GM10248 (cell line): ENCODE measurements at regions not wholly inside any gene's neighbourhood (a gene's known extent, or its start where the extent isn't known, plus 50 kb on each side); places are given as distances from the start of the nearest gene placed in this dataset.

Source experiments
- CTCF ChIA-PET: fragments of 300-600 bp; sonication (Branson Sonifier 250); formaldehyde crosslinking; extraction: SDS; loops from one replicate; lab custom pipeline; 2021; ENCODE audit warnings: antibody characterized with exemption; lab: Yijun Ruan, JAX
- POLR2A ChIA-PET: fragments of 350-650 bp; sonication (Branson Sonifier 250); formaldehyde crosslinking; extraction: SDS; loops from one replicate; lab custom pipeline; 2020; ENCODE audit warnings: antibody characterized with exemption; lab: Yijun Ruan, JAX
- DNase-seq: peaks from one replicate; pipeline ENCODE4 v3.0.0; 2012; ENCODE audit errors: extremely low spot score
- TF ChIP-seq, protein P1 (sequence below): IDR thresholded peaks from 2 replicates; pipeline ENCODE4 v1.5.1; 2012; ENCODE audit warnings: mild to moderate bottlenecking, low read depth; ENCODE audit errors: extremely low read depth, missing control alignments, control extremely low read depth

DNA sequence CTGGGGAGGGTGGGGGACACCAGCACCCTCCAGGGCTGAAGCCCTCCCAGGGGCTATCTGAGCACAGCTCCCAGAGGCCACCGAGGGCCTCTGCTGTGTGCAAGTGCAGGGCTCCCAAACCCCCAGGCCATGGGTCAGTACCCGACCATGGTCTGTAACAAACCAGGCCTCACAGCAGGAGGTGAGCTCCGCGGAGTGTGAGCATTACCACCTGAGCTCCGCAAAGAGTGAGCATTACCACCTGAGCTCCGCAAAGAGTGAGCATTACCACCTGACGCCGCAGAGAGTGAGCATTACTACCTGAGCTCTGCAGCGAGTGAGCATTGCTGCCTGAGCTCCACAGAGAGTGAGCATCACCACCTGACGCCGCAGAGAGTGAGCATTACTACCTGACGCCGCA is 152.9 kb upstream of the IRX2 start:
- ChIA-PET CTCF (no interaction called here), POLR2A (no interaction called here)
- TF ChIP-seq, protein P1, sequence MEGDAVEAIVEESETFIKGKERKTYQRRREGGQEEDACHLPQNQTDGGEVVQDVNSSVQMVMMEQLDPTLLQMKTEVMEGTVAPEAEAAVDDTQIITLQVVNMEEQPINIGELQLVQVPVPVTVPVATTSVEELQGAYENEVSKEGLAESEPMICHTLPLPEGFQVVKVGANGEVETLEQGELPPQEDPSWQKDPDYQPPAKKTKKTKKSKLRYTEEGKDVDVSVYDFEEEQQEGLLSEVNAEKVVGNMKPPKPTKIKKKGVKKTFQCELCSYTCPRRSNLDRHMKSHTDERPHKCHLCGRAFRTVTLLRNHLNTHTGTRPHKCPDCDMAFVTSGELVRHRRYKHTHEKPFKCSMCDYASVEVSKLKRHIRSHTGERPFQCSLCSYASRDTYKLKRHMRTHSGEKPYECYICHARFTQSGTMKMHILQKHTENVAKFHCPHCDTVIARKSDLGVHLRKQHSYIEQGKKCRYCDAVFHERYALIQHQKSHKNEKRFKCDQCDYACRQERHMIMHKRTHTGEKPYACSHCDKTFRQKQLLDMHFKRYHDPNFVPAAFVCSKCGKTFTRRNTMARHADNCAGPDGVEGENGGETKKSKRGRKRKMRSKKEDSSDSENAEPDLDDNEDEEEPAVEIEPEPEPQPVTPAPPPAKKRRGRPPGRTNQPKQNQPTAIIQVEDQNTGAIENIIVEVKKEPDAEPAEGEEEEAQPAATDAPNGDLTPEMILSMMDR, result no peak
- DNase-seq, result no peak

GRCh38 chr5:2903451-2904395 is 152.2 kb upstream of the IRX2 start:
- DNase-seq, result no peak
- TF ChIP-seq, protein P1, result no peak
- ChIA-PET CTCF (no interaction called here), POLR2A (no interaction called here)

DNA sequence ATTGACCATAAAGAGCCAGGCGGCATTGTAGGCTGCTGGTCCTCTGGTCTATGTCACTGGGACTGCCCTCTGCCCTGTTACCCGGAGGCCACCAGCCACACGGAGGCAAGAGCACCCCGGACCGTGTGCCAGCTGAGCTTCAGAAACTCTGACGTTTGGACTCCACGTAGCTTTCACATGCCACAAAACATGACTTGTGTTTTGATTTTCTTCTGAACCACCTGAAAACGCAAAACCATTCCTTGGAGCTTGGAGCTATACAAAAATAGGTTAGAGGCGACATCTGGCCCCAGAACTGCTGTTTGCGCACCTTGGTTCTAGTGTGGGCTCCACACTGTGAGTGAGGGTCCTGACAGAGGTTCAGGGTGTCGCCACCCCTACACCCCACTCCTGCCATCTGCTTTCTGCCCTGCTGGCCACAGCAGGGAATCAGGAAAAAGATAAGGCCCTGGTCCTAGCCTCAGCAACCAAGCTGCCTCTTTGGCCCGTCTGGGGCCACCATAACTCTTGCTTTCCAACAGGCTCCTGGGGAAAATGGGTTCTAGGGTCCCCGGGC is 151.3 kb upstream of the IRX2 start:
- TF ChIP-seq, protein P1, result no peak

GRCh38 chr5:2902186-2902585 is 150.7 kb upstream of the IRX2 start:
- ChIA-PET POLR2A (no interaction called here), CTCF (no interaction called here)
- TF ChIP-seq, protein P1, result no peak
- DNase-seq, result no peak

More for the DNA sequence above, 151.3 kb upstream of the IRX2 start:
- ChIA-PET POLR2A (no interaction called here), CTCF (no interaction called here)
- DNase-seq, result no peak

GRCh38 chr5:2901511-2901910 is 150.0 kb upstream of the IRX2 start:
- TF ChIP-seq, protein P1, result no peak
- ChIA-PET CTCF (no interaction called here), POLR2A (no interaction called here)
- no peak for DNase-seq

- POLR2A ChIA-PET, result no interaction called here
- CTCF ChIA-PET, result no interaction called here
- TF ChIP-seq, protein P1, result no peak
- DNase-seq, result no peak
These were observed 149.6 kb upstream of the IRX2 start for GRCh38 chr5:2901096-2901495.
